Epithelial cell of esophagus (primary cell): ENCODE measurements at regions not wholly inside any gene's neighbourhood (a gene's known extent, or its start where the extent isn't known, plus 50 kb on each side); places are given as distances from the start of the nearest gene placed in this dataset.
A peak's percentile ranks its signal among the peaks of the same experiment; 100 is the strongest.

Source experiments
- DNase-seq: peaks from one replicate; pipeline ENCODE4 v3.0.0; 2010; ENCODE audit warnings: low read depth
- H3K4me3 ChIP-seq: 2 replicates; pipeline ENCODE4 v1.5.1; 2011; ENCODE audit warnings: mild to moderate bottlenecking, low read length, control low read depth
- CTCF ChIP-seq: IDR thresholded peaks from 2 replicates; pipeline ENCODE4 v1.5.1; 2011; ENCODE audit warnings: low read depth, mild to moderate bottlenecking, low read length, control low read depth, inconsistent platforms; ENCODE audit not compliant: insufficient read depth; ENCODE audit errors: missing control alignments

DNA sequence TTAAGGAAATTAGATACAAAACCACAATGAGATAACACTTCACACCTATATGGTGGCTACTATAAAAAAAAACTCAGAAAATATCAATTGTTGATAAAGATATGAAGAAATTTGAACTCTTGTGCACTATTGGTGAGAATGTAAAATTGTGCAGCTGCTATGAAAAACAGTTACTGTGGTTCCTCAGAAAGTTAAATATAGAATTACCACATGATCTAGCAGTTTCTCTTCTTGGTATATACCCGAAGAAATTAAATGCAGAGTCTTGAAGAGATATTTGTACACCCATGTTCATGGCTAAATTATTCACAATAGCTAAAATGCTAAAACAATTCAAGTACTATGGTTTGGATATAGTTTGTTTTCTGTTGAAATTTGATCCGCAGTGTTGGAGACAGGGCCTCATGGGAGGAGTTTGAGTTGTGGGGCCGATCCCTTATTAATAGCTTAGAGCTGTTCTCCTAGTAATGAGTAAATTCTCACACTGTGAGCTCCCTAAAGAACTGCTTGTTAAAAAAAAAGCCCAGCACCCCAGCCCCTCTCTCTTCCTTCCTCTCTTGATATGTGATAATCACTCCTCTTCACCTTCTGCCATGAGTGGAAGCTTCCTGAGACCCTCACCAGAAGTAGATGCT, 1412.1 kb downstream of the PLA2G4A start:
- DNase-seq: no peak
- no peak for TF ChIP-seq CTCF
- H3K4me3 ChIP-seq: no peak overlapping the region

- H3K4me3 ChIP-seq: no peak overlapping the region
- no peak for DNase-seq
- TF ChIP-seq CTCF: no peak
Observed at GRCh38 chr1:188241629-188242028, 1412.9 kb downstream of the PLA2G4A start.

DNA sequence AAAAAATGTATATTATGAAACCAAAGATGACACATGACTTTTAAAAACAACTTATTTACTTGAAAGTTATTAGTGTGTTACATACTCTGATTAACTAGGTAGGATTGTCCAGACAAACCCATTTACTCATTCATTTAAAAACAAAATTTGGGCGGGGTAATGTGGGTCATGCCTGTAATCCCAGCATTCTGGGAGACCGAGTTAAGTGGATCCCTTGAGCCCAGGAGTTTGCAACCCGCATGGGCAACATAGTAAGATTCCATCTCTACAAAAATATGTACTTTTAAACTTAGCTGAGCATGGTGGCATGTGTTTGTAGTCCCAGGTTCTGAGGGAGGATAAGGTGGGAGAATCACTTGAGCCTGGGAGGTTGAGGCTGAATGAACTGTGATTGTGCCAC, 1414.7 kb downstream of the PLA2G4A start:
- H3K4me3 ChIP-seq: no peak overlapping the region
- peak; percentile 2 for DNase-seq
- no peak for TF ChIP-seq CTCF

DNA sequence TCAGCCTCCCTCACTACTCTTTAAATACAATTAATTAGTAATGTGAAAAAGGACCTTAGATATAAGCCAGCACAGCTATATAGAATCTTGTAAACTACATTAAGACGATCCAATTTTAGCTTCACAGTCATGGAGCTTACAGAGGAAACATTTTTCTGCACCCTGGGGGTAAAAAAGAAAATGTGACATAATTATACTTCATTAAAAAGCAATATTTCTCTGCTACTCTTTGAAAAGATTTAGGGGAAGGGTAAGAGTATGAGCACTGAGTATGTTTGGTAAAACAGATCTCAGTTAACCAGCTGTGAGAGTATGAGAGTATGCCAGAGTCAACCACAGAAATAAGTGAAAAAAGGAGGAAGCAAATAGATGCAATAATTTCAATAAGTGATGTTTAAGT, 1415.9 kb downstream of the PLA2G4A start:
- H3K4me3 ChIP-seq: no peak overlapping the region
- DNase-seq: no peak
- no peak for TF ChIP-seq CTCF

DNA sequence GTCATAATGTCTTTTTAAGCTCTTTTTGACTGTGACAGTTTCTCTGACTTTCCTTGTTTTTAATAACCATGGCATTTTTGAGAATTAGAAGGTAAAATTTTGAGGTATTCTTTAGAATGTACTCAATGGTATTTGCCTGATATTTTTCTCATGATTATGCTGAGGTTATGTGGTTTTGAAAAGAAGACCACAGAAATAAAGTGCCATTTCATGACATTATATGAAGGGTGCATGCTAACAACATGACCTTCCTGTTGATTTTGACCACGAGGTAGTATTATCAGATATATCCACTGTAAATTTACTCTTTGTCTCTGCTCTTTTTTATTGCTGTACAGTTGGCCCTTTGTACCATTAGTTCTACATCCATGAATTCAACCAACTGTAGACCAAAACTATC, 1418.5 kb downstream of the PLA2G4A start:
- TF ChIP-seq CTCF: no peak
- no peak for DNase-seq

DNA sequence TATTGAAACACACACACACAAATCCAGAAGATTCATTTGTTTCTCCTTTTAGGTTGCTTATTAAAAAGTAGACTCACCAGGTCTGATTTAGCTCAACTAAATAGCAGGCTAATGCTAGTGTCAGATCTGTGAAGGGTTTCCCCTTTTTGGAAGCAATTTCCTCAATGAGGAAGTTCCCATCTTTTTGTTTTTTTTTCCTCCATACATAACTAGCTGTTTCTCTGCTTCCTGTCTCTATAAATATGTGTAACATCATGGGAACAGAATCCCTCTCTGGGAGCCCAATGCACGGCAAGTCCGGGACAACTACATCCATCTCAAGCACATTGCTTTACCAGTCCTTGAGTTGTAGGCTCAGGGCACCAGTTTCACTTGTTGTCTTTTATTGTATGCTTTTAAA, 1421.1 kb downstream of the PLA2G4A start:
- H3K4me3 ChIP-seq: no peak overlapping the region
- no peak for TF ChIP-seq CTCF
- DNase-seq: no peak

More for the DNA sequence above, 1418.5 kb downstream of the PLA2G4A start:
- H3K4me3 ChIP-seq: no peak overlapping the region

DNA sequence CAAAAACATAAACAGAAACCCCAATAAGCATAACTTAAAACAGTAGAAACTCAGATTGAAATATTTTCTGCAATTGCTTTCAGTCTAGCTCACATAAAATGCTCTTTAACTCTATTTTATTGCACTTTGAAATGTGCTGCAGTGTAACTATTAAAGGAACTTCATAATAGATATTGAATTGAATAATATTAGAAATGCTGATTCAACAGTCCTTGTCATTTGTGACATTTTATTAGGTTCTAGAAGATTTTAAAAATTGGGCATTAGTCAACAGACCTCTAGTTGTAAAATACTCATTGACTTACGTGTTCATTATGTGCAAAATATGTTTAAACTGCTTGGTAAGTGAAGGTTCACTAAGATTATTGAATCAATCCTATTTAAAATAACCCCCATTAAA, 1422.3 kb downstream of the PLA2G4A start:
- no peak overlapping the region for H3K4me3 ChIP-seq
- DNase-seq: no peak
- TF ChIP-seq CTCF: no peak
